ENCODE measurements at regions not wholly inside any gene's neighbourhood (a gene's known extent, or its start where the extent isn't known, plus 50 kb on each side); places are given as distances from the start of the nearest gene placed in this dataset.

GRCh38 chr1:230563591-230563990, 78.7 kb upstream of the COG2 start (continued):
- TF ChIP-seq ZXDB (tag by site-specific recombination; IDR thresholded peaks at IDR 0.05) (no peak), IKZF3 (tag by site-specific recombination; IDR thresholded peaks at IDR 0.05) (no peak), ZNF544 (tag by site-specific recombination; IDR thresholded peaks at IDR 0.05) (no peak), ZNF184 (tag by site-specific recombination; IDR thresholded peaks at IDR 0.05) (no peak)

- Histone ChIP-seq H3K27ac (ENCODE audit: extremely low read depth, low read depth, low read length) (no peak overlapping the region), H3K4me3 (ENCODE audit: low read depth, low read length) (no peak overlapping the region), H3K9me3 (ENCODE audit: control insufficient read depth, insufficient read depth, low read depth, low read length) (no peaks in the 10 kb centered on the region), H3K36me3 (ENCODE audit: control insufficient read depth in 2 of 2, insufficient read depth in 1 of 2, low read length in 2 of 2) (no peaks in the 10 kb centered on the region), H3K4me1 (ENCODE audit: control insufficient read depth, insufficient read depth, low read length) (no peaks in the 10 kb centered on the region)
- POLR2A ChIA-PET, result no interaction called here
- CTCF ChIA-PET, result no interaction called here
- no peak for TF ChIP-seq ZFP41 (tag by site-specific recombination; IDR thresholded peaks at IDR 0.05; ENCODE audit: borderline replicate concordance)
- no peak for TF ChIP-seq ZBTB49 (tag by site-specific recombination; IDR thresholded peaks at IDR 0.05; ENCODE audit: low read depth)
- TF ChIP-seq ZNF146 (tag by site-specific recombination; IDR thresholded peaks at IDR 0.05), result no peak
- no peak for TF ChIP-seq ZNF513 (tag by site-specific recombination; IDR thresholded peaks at IDR 0.05)
- no peak for TF ChIP-seq ZNF280C (tag by site-specific recombination; IDR thresholded peaks at IDR 0.05)
- TF ChIP-seq ZNF843 (tag by site-specific recombination; IDR thresholded peaks at IDR 0.05), result no peak
- TF ChIP-seq REST (tag by site-specific recombination; IDR thresholded peaks at IDR 0.05), result no peak
- TF ChIP-seq ZBTB21 (tag by site-specific recombination; IDR thresholded peaks at IDR 0.05), result no peak
- no peak for TF ChIP-seq ZSCAN5A (tag by site-specific recombination; IDR thresholded peaks at IDR 0.05)
- no peak for TF ChIP-seq ZEB2 (tag by site-specific recombination; IDR thresholded peaks at IDR 0.05)
- TF ChIP-seq ZBTB20 (tag by site-specific recombination; IDR thresholded peaks at IDR 0.05), result no peak
- no peak for TF ChIP-seq ZNF548 (tag by site-specific recombination; IDR thresholded peaks at IDR 0.05)
- TF ChIP-seq ZNF140 (tag by site-specific recombination; IDR thresholded peaks at IDR 0.05), result no peak
- no peak for TF ChIP-seq ZBTB10 (tag by site-specific recombination; IDR thresholded peaks at IDR 0.05)
- no peak for TF ChIP-seq ZBTB48 (tag by site-specific recombination; IDR thresholded peaks at IDR 0.05)
- TF ChIP-seq ZNF214 (tag by site-specific recombination; IDR thresholded peaks at IDR 0.05; ENCODE audit: borderline replicate concordance), result no peak
Measured at GRCh38 chr1:230561570-230561969, 80.7 kb upstream of the COG2 start.
